ENCODE measurements at regions not wholly inside any gene's neighbourhood (a gene's known extent, or its start where the extent isn't known, plus 50 kb on each side); places are given as distances from the start of the nearest gene placed in this dataset.
"Not testable (repeated sequence)": the region's sequence is repeated elsewhere in the genome, so short reads cannot be mapped to it uniquely, and the experiment has no call there.

DNA sequence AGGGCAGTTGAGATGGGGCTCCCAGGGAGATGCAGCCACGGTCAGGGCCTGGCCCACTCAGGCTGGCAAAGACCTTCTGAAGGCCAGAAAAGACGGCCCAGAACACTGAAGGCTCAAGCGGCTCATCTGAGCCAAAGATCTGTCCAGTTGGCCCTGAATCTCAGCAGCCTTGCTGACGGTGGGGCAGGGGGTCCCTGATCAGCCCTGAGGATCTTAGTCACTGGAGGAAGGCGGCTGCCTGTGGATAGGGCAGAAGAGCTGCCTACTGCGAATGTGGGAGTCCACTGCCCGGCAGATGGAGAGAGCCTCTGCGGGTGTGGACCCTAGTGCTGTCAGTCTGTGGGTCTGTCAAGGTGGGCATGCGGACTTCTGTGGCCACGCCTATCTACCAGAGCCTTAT, 1738.2 kb downstream of the TP53TG3F start:
- no peak for DNase-seq

DNA sequence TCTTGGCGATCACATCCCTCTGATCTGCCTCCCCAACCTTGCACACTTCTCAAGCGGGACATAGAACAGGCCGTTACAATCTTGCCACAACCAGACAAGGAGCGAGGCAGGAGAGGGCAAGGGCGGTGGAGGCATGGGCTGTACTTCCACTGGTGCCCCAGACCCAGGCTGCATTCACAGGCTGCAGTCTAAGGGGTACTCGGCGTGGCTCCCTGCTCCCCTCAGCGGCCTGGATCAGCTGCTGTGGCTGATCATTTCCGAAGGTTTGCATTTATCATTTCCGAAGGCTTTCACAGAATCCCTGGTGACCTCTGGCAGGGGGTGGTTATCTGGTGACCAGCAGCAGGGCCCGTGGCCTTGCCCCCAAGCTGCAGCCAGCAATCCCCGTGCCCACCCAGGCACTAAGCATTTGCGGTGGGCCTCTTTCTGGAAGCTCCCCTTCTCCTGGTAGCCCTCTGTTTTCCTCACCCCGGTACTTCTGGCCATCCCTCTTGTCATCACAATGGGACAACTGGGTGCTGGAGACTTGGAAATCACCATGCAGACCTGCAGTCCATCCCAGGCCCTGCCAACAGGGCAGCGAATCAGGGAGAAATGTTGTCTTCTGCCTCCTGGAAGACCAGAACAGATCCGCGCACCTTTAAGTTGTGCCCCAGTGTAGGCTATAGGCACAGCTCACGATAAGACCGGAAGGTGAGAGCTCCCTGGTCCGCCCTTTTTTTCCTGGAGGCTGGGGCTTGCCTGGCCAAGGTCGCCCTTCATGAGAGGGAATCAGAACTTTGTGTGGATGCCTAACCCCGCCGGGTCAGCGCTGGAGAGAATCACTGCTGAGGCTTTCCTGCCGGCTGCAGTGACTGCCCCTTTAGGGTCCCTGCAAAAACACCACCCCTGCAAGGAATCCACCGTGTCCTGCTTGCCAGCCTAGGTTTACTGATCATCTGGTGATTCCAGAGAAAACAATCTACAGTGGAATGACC, 1739.1 kb downstream of the TP53TG3F start:
- no peak for DNase-seq

DNA sequence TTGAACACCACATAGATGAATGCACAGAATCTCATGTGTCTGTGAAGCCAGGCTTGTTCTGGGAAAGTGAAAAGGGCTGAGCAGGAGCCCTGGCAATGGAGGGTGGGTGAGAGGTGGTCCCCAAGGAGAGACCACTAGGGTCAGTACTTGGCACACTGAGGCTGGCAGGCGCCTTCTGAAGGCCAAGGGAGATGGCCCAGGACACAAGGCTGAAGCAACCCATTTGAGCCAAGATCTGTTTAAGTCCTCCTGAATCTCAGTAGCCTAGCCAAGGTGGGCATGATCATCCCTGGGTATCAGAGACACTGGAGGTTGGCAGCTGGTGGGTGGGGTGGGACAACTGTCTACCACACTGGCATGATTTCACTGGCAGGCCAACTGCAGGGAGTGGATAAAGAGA, 1741.2 kb downstream of the TP53TG3F start:
- no peak for DNase-seq

DNA sequence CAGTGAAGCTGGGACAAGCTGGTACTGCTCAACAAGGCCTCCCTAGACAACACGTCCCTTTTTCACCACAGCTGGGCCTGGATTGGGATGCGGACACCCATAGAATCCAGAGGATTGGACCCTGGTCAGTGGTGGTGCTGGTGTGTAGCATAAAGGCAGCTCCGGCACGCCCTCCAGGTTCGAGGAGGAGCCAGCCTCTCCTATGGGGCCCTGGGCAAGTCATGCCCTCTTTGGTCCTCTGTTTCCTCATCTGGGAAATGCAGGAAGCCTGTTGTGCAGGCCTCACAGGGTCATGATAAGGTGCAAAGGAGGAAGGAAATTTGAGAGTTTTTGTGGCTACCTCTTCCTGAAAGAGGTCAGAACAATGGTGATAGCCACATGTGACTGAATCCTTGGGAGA, 1741.7 kb downstream of the TP53TG3F start:
- DNase-seq: no peak

DNA sequence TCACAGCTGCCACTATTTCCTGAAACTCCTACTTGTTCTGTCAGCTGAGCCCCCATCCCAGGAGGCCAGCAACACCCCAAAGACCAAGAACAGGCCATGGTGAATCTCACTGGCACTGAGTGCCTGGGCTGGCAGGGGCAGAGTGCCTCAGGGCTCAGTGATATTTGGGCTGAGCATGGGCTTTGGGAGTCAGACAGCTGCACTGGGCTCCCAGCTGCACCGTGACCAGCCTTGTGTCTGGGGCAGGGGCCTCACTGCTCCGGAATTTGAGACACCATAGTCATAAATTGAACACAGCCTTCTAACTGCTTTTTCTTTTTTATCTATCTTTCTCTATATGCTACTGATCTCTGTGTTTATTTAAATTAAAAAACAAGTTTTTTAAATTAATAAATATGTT, 1744.2 kb downstream of the TP53TG3F start:
- DNase-seq: no peak

DNA sequence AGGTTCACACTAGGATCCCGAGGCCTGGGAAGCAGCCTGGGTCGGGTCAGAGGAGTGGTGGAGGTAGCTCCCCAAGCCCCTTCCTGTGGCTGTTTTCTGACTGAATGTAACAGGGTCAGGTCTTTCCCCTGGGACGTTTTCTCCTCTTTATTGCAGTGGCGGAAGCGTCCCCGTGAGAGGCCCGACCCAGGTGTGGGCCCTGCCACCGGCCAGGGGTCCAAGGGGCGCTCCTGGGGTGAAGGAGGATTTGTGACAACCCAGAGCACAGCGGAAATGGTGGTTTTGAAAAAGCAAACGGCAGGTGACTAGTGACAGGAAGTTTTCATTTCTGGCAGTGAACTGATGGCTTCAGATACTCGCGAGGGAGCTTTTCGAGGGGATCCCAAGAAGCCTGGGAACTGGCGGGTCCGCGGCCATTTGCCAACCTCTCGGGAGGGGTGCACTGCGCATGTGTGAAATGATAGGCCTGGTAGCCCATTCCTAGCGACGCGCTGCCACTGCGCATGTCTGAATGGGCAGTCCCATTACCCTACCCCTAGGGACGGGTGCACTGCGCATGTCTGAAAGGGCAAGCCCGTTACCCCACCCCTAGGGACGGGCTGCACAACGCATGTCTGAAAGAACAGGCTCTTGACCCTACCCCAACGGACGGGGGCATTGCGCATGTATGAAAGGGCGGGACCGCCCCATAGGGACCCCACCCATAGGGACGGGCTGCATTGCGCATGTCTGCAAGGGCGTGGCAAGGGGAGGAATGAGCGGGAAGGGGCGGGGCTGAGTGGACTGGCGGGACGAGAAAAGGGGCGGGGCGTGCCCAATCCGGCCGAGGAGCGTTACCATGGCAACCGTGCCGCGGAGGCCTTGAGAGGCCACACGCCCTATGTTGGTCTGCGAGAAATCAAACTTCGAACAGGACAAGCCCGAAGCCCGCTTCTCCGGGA, 1747.9 kb downstream of the TP53TG3F start:
- peak; percentile 40 for DNase-seq

DNA sequence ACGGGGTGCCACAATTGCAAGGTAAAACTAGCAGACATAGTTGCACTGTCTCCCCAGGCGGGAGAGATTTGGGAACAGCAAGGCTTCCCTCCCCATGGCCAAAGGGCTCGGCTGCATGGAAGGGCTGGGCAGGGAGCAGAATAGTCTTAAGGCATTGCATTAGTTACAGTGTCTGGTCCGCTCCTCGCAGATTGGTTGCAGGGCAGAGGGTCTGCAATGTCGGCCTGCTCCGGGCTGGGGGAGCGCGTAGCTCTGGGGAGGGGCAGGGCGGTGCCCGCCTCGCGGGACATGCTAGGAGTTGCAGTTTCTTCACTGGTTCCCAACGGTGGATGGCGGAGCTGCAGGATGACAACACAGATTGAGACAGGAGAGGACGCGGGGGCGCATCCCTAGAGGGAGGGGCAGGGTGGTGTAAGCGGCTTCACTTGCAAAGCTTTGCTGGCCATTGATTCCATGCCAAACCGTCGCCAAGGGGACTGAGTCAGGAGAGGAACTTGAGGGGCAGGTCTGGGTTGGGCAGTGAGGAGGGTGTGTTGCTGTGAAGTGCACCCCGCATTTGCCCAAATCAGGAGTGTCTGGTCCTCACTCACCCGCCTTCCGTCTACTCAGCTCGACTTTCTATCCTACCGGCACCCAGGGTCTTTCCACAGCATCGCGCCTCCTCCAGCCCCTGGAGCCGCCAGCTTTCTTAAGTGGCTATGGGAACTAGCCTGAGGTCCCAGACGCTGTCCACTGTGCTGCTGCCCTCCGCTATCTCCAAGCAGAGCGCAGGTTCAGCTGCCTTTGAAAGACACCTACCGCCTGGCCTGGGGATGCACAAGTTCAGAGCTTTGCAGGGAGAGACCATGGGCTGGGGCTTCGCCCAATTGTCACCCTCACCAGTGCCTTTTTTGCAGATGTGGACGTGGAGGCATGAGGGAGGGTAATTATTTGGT, 1748.9 kb downstream of the TP53TG3F start:
- DNase-seq: no peak

DNA sequence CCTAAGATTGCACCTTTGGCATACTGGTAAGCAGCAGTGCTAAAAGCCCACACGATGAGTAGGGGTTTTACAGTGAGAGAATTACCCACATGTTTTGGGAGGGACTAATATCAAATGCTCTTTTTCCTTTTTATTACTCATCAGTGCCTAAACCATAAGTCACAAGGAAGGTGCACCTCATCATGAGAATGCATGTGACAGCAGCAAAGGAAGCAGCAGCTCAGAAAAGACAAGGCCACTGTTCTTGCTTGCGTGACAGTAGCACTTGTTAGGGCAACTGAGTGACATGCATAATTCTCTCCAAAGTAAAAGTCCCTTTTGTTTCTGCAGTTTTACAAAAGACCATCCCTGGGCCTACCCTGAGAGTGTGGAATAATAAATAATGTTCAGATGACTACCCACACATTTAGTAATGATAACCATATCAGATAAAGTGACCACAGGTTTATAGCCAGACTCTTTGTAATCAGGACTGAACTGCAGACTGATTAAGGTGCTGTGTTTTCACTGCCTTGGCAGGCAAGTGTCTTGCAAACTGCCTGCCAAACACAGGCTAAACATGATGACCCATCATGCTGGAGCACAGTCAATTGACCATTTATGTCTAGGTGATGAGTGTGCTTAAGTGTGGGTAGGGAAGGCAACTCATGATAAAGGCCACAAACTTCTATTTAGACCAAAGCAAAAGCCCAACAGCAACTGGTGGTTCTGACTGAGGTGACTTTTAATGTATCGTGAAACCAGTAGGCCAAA, 1751.4 kb downstream of the TP53TG3F start:
- DNase-seq: no peak

DNA sequence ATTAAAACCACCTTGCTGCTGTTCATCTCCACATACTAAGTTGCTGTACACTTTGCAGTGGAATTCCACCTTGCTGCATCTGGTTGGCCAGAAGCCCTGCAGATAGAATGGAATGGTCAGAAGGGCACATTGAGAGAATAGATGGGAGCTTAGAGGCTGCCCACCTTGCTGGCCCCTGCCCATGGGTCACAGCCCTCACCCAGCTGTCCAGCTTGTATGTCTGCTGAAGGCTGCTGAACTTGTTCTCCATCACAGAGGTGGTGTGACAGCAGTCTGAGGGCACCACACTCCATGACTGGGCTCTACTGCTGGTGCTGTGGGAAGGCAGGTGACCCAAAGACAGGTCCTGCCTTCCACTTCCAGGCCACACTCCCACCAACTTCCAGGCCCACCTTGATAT, 1755.4 kb downstream of the TP53TG3F start:
- DNase-seq: no peak

DNA sequence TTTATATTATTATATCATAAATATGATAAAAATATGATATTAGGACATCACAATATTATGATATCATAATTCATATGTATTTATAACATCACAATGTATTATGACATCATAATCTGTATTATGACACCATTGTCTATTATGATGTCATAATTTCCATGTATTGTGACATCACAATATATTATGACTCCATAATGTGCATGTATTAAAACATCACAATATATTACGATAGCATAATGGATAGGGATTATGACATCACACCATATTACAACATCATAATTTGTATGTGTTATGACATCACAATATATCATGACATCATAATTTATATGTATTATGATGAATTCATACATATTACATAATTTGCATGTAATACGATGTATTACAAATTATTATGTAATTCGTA, 1755.9 kb downstream of the TP53TG3F start:
- DNase-seq: no peak

DNA sequence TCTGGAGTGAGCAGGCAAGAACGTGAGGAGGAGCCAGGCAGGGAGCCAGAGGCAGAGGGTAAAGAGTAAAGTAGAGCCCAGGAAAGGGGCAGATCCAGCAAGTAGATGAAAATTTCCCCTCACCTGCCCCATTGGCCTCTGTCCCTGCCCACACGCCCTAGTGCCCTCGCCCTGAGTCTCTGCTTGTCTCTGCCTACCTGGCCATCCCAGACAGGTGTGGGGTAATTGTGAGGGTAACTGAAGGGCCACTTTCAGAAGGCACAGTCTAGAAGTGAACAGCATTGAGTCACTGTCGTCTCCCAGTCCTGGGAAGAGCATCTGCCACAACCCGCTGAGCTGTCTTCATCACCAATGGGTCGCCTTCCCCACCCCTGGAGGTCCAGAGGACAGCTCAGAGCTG, 1756.8 kb downstream of the TP53TG3F start:
- DNase-seq: not testable (repeated sequence)

DNA sequence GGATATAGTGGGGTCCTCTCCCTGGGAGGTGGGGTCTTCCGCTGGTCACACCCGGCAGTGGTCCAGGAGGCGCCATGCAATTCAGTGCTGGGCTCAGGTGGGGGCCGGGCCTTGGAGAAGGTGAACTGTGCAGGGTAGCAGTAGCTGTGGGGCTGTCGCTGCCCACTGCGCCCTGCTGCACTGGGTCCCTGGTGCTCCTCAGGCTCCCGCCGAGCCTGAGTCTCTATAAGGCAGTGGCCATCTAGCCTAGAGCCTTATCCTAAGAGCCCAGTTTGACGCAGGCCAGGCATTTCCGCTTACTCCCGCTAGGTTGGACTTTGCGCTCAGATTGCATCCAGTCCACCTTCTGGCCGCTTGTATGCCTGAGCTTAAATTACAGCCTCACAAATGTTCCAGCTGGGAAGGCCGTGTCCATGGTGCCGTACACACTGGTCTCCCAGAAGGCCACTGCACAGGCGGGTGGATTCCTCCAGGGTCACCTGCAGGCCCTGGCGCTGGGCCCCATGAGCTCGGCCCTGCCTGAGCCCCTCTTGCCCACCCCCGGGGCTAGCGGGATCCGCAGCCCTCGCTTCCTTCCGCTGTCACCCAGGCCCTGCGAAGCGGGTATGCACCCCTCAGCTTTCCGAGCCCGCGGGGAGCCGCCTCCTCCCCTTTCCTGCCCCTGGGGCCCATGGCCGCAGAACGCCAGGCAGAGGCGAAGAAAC, 1762.2 kb downstream of the TP53TG3F start:
- DNase-seq: no peak

DNA sequence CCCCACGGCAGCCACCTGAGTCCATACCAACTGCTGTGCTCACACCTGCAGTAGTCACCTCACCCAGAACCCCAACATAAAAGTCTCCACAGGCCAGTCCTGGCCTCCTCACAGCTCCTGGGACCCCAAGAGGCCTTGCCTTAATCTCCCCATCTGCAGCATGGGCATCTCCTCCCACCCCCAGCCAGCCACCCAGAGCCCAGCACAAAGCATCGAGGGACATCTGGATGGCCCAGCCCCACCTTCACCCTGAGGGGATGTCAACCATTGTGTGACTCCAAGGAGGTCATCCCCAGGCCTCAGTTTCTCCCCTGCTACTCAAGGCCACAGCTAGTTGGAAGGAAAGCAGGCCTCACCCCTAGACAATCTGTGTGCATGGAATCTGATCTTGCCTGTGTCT, 1775.3 kb downstream of the TP53TG3F start:
- DNase-seq: no peak

DNA sequence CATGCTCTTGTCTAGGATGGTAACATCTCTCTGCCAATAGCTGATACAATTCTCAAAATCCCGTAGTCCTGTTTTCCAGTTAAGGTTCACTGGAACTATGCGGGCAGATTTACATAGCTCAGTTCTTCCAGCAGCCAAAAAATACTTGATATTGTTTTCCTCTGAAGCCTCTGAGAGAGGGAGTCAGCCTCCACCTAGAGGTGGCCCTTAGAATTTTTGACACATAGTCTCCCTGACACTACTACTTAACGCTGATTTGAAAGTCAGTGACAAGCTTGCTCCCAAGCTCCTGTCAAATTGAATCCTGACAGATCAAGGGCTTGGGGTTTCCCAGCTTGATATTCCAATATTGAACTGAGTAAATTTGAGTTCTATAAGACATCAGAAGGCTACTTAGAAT, 1780.1 kb downstream of the TP53TG3F start:
- no peak for DNase-seq

DNA sequence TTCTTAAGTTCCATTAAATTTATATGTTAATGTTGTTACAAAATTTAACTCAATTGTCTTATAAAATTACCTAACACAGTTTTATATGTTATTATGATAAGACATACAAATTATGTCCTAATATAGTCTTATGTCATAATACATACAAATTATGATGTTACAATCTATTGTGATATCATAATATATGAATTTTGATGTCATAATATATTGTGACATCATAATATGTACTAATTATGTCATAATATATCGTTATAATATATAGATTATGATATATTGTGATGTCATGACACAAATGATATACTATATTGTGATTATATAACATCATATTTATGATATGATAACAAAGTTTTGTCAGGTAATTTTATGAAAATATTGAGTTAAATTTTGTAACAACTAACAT, 1789.6 kb downstream of the TP53TG3F start:
- DNase-seq: no peak

DNA sequence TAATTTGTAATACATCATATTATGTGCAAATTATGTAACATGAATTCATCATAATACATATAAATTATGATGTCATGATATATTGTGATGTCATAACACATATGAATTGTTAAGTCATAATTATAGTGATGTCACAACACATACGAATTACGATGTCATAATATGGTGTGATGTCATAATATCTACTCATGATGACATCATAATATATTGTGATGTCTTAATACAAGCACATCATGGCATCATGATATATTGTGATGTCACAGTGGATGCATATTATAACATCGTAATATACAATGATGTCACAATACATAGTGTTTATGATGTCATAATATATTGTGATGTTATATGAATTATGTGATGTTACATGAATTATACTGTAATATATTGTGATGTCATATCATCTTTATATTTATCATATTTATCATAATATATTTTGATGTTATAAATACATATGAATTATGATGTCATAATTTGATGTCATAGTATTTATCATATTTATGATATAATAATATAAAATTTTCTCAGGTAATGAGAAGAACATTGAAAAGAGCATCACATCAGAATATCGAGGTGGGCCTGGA, 1793.0 kb downstream of the TP53TG3F start:
- no peak for DNase-seq

DNA sequence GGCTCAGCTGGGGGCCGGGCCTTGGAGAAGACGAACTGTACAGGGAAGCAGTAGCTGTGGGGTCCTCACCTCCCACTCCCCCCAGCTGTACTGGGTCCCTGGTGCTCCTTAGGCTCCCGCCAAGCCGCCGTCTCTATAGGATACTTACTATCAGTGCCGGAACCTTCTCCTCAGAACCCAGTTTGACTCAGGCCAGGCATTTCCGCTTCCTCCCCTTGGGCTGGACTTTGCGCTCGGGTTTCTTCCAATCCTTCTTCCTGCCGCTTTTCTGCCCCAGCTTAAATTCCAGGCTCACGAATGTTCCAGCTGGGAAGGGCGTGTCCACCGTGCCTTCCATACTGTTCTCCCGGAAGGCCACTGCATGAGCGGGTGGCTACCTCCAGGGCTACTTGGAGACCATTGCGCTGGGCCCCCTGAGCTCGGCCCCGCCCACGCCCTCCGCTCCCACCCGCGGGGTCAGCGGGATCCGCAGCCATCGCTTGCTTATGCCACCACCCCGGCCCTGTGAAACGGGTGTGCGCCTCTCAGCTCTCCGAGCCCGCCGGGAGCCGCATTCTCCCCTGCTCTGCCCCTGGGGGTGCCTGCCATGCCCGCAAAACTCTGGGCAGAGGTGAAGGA, 1795.9 kb downstream of the TP53TG3F start:
- DNase-seq: no peak

DNA sequence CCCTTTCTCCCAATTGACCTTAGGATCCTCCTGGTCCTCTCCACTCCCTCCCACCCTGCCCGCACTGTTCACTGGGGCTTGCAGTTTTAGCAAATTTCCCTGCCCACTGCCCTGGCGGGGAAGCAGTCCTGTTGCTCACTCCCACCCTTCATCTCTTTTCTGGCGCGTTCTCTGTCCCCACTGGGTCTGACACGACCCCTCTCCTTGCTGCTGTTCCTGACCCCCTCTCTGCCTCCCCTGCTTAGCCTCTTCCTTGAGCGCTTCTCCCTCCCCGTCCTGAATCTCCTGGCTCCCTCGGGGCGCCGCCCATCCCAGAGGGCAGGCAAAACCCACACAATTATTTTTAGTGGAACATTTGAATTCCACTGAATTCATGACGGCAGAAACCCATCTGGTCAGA, 1796.4 kb downstream of the TP53TG3F start:
- DNase-seq: no peak

DNA sequence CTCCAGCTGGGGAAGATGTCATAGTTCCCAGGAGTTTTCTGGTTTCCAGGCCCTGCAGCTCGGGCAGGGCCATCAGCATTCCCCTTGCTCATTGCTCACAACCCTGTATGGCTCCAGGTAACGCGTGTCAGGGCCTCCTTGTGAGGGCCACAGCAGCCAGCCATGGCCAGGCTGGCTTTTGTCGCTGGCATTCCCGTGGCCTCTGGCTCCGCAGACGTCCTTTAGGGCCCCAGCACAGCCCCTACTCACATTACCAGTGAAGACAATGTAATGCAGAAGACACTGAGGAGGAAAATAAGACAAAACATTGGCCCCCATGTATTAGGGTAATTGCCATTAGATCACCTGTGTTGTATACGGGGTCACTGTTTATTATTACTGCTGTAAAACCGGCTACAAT, 1799.0 kb downstream of the TP53TG3F start:
- DNase-seq: no peak

DNA sequence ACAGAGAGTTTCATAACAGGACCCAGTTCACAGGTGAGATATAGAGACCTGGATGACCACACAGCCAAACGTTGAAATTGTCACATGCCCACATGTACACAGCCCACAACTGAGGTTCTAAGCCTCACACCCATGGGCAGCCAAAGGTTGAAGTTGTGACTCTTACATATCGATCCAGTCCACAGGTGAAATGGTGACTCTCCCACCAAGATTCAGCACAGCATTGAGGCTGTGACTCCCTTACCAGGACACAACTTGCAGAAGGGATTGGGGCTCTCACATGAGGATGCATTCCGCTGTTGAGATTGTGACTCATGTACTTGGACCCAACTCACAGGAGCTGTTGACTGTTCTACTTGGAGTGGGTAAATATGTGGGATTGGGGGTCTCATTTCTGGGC, 1836.4 kb downstream of the TP53TG3F start:
- DNase-seq: no peak
